Naive B cell (primary cell): ENCODE measurements at regions not wholly inside any gene's neighbourhood (a gene's known extent, or its start where the extent isn't known, plus 50 kb on each side); places are given as distances from the start of the nearest gene placed in this dataset.

ENCODE experiments used
- ATAC-seq, 2 donors: fragments of 150-1000 bp; cut with Tn5 transposase; 2 replicates each; pipeline ENCODE4 v1.10.0; 2021; ENCODE audit warnings: low read depth in 2 of 2, mild to moderate bottlenecking in 2 of 2, moderate library complexity in 2 of 2
- DNase-seq: peaks from one replicate; pipeline ENCODE4 v3.0.0; 2022
- H3K27ac Mint-ChIP-seq, 6 donors: one replicate each; pipeline ENCODE4 v1.8.0; 2020 to 2022; ENCODE audit warnings: mild to moderate bottlenecking in 6 of 6, mixed read lengths in 6 of 6, moderate library complexity in 5 of 6, inconsistent platforms in 2 of 6
- H3K27me3 Mint-ChIP-seq, 3 donors: one replicate each; pipeline ENCODE4 v1.8.0; 2021 to 2022; ENCODE audit warnings: mixed read lengths in 3 of 3, mild to moderate bottlenecking in 1 of 3
- H3K36me3 Mint-ChIP-seq, 2 donors: one replicate each; pipeline ENCODE4 v1.8.0; 2020 to 2022; ENCODE audit warnings: mixed read lengths in 2 of 2, inconsistent platforms in 1 of 2, mild to moderate bottlenecking in 1 of 2
- H3K4me1 Mint-ChIP-seq, 3 donors: one replicate each; pipeline ENCODE4 v1.8.0; 2020 to 2022; ENCODE audit warnings: mixed read lengths in 3 of 3, inconsistent platforms in 1 of 3, mild to moderate bottlenecking in 1 of 3, moderate library complexity in 1 of 3
- H3K4me3 Mint-ChIP-seq, 8 donors: one replicate each; pipeline ENCODE4 v1.8.0; 2020 to 2022; ENCODE audit warnings: mild to moderate bottlenecking in 8 of 8, mixed read lengths in 8 of 8, moderate library complexity in 8 of 8, inconsistent platforms in 2 of 8
- H3K9me3 Mint-ChIP-seq, 7 donors: one replicate each; pipeline ENCODE4 v1.8.0; 2020 to 2022; ENCODE audit warnings: mixed read lengths in 7 of 7, mild to moderate bottlenecking in 5 of 7, inconsistent platforms in 2 of 7, moderate library complexity in 1 of 7

DNA sequence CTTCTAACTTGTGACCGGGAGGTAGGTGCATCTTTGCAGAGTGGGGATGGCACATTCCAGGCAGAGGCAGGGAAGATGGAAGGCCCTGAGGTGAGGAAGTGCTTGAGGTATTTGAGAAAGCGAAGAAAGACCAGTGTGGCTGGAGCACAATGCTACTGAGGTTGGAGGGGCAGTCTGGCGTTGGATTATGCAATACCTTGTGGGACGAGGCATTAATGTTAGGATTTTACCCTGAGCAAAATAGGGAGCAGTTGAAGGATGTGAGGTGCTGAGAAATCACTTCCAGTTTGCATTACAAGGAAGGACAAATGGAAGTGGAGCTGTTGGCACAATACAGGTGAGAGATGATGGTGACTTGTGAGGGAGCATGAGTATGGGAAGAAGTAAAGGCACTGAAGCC, 145.5 kb downstream of the KCNA5 start:
- no peak for ATAC-seq
- Mint-ChIP-seq H3K9me3 (peaks cover 0 to 2% (median 0%) of the 10 kb centered on the region in 7 donors), H3K36me3 (no peaks in the 10 kb centered on the region), H3K4me1 (no peaks in the 10 kb centered on the region), H3K27me3 (peaks cover 31 to 37% (median 33%) of the 10 kb centered on the region in 3 donors), H3K27ac (peak overlapping the region in 1 of 6 donors; percentile 20), H3K4me3 (no peak overlapping the region)
- no peak for DNase-seq

- Mint-ChIP-seq H3K4me3 (no peak overlapping the region), H3K27me3 (peaks cover 27 to 40% (median 40%) of the 10 kb centered on the region in 3 donors), H3K27ac (no peak overlapping the region), H3K36me3 (no peaks in the 10 kb centered on the region), H3K9me3 (peaks cover 0 to 2% (median 0%) of the 10 kb centered on the region in 7 donors), H3K4me1 (no peaks in the 10 kb centered on the region)
- ATAC-seq: no peak
- DNase-seq: no peak
Measured at GRCh38 chr12:5191803-5192538, 148.3 kb downstream of the KCNA5 start.

DNA sequence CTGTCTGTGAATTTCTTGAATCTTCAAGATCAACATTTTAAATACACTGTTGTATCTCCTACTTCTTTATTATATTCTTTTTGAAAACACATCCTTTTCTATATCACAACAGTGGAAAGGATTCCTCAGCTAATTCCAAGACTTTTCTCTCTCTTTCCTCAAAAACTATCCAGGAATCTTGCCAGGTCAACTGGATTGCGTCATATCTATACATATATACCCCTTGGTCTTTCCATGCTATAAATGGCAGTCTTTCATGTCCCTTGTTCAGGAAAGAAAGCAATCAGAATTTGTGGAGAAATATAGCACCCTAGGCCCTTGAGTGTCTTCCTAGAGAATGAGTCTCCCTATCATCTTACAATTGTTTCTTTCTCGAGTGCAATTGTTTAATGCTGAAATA, 149.0 kb downstream of the KCNA5 start:
- no peak for ATAC-seq
- Mint-ChIP-seq H3K9me3 (peaks cover 0 to 2% (median 0%) of the 10 kb centered on the region in 7 donors), H3K27ac (no peak overlapping the region), H3K36me3 (no peaks in the 10 kb centered on the region), H3K4me3 (no peak overlapping the region), H3K27me3 (peaks cover 20 to 37% (median 36%) of the 10 kb centered on the region in 3 donors), H3K4me1 (no peaks in the 10 kb centered on the region)
- no peak for DNase-seq

GRCh38 chr12:5194306-5194705, 150.6 kb downstream of the KCNA5 start:
- DNase-seq: no peak
- Mint-ChIP-seq H3K27ac (no peak overlapping the region), H3K4me3 (no peak overlapping the region), H3K27me3 (peaks cover 26 to 49% (median 46%) of the 10 kb centered on the region in 3 donors), H3K4me1 (no peaks in the 10 kb centered on the region), H3K36me3 (no peaks in the 10 kb centered on the region), H3K9me3 (no peaks in the 10 kb centered on the region)
- no peak for ATAC-seq

- H3K27ac Mint-ChIP-seq: no peak overlapping the region
- H3K4me3 Mint-ChIP-seq: no peak overlapping the region
- no peaks in the 10 kb centered on the region for H3K36me3 Mint-ChIP-seq
- peaks cover 28 to 51% (median 50%) of the 10 kb centered on the region in 3 donors for H3K27me3 Mint-ChIP-seq
- H3K4me1 Mint-ChIP-seq: no peaks in the 10 kb centered on the region
- H3K9me3 Mint-ChIP-seq: no peaks in the 10 kb centered on the region
- no peak for DNase-seq
- no peak for ATAC-seq
Measured at GRCh38 chr12:5195244-5195643, 151.6 kb downstream of the KCNA5 start.

DNA sequence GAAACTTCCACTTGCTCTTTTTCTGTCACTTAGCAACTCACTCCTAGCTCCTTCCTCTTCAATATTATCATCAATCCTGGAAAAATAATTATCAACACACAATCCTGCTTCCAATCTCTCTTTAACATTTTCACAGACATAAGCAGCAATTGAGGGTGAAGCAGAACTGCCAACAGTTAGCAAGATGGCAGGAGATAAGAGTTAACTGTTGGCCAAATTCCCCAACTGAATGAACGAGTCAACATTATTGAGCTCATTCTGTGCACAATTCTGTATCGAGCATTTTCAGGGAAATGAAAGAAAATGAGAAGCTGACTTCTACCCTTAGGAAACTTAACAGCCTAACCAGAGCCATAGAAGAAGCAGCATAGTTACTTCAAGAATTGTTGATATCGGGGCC, 152.0 kb downstream of the KCNA5 start:
- Mint-ChIP-seq H3K4me1 (no peaks in the 10 kb centered on the region), H3K27ac (no peak overlapping the region), H3K4me3 (no peak overlapping the region), H3K9me3 (no peaks in the 10 kb centered on the region), H3K27me3 (peaks cover 28 to 56% (median 52%) of the 10 kb centered on the region in 3 donors), H3K36me3 (no peaks in the 10 kb centered on the region)
- no peak for ATAC-seq
- DNase-seq: no peak

DNA sequence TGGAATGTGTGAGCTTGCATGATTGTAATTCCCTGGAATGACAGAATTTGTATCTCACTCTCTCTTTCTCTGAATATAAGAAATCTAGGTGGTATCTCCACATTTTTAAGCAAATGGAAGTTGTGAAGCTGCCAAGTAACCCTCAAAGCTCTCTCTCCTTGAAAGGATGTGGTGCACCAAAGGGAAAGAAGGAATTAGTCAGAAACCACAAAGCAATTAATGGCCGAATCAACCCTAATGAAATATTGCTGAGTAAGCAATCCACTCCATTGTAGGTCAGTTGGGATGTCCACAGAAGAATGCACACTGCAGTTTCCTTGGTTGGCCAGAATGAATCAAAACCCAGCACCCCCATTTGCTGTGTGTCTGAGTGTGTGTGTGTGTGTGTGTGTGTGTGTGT, 153.5 kb downstream of the KCNA5 start:
- peaks cover 28 to 58% (median 55%) of the 10 kb centered on the region in 3 donors for H3K27me3 Mint-ChIP-seq
- DNase-seq (no peak), ATAC-seq (no peak)
- no peak overlapping the region for H3K4me3 Mint-ChIP-seq
- no peaks in the 10 kb centered on the region for H3K9me3 Mint-ChIP-seq
- no peaks in the 10 kb centered on the region for H3K4me1 Mint-ChIP-seq
- H3K36me3 Mint-ChIP-seq: no peaks in the 10 kb centered on the region
- no peak overlapping the region for H3K27ac Mint-ChIP-seq

DNA sequence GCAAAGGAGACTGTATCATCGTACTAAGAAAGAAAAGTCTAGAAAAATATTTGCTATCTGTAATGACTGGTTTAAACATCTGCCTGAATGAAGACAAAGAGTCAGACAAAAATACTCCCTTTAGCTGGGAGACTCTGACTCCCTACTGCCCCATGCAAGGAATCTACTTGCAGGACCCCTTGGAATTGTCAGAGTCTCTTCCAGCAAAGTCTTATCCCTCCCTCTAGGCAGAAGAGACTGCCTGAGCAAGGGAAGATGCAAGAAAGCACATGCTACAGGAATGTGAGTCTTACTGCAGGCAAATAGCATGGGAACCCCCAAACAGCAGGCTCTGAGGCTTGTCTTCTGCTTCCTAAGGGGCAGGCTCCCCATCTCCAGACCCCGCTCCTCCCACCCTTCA, 154.0 kb downstream of the KCNA5 start:
- H3K36me3 Mint-ChIP-seq: no peaks in the 10 kb centered on the region
- no peaks in the 10 kb centered on the region for H3K4me1 Mint-ChIP-seq
- DNase-seq: no peak
- H3K9me3 Mint-ChIP-seq: no peaks in the 10 kb centered on the region
- peaks cover 28 to 58% (median 52%) of the 10 kb centered on the region in 3 donors for H3K27me3 Mint-ChIP-seq
- no peak overlapping the region for H3K4me3 Mint-ChIP-seq
- ATAC-seq: no peak
- no peak overlapping the region for H3K27ac Mint-ChIP-seq

- no peaks in the 10 kb centered on the region for H3K36me3 Mint-ChIP-seq
- H3K4me1 Mint-ChIP-seq: no peaks in the 10 kb centered on the region
- H3K9me3 Mint-ChIP-seq: peaks cover 0 to 10% (median 0%) of the 10 kb centered on the region in 7 donors
- H3K27ac Mint-ChIP-seq: no peak overlapping the region
- peaks cover 27 to 36% (median 32%) of the 10 kb centered on the region in 3 donors for H3K27me3 Mint-ChIP-seq
- DNase-seq: no peak
- H3K4me3 Mint-ChIP-seq: no peak overlapping the region
- ATAC-seq: no peak
Measured at GRCh38 chr12:5200278-5201087, 156.8 kb downstream of the KCNA5 start.

DNA sequence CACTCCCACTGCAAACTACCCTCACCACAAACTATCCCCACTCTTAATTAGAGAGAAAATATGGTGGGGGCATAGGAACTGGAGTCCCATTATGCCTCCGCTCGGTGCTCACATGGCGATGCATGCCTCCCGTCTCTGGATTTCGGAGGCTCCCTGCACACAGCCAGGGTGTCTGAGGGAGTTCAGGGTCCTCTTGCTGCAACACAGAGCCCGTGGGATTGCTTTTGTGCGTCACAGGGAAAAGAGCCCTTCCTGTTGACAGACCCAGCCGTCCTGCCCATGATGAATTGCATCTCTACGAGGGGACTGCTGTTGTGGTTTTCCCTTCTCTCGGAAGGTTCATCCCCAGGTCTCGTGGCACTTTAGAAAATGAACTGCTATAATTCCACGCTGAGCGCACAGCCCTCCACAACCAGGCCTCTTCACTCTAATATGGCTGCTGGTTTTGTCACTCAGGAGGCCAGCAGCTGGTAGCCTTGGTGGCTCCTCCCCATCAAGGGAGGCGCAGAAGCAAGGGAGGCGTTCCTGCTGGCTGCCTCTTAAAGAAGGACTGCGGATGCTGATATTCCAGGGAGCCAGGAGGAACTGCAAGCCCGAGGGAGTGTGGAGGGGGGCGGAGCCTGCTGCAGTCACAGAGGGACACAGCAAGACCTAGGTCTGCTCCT, 158.0 kb downstream of the KCNA5 start:
- Mint-ChIP-seq H3K27me3 (peaks cover 26 to 31% (median 28%) of the 10 kb centered on the region in 3 donors), H3K36me3 (no peaks in the 10 kb centered on the region), H3K4me3 (no peak overlapping the region), H3K27ac (no peak overlapping the region), H3K9me3 (peaks cover 0 to 10% (median 0%) of the 10 kb centered on the region in 7 donors), H3K4me1 (no peaks in the 10 kb centered on the region)
- ATAC-seq: no peak
- DNase-seq: no peak

- peaks cover 26 to 27% (median 27%) of the 10 kb centered on the region in 3 donors for H3K27me3 Mint-ChIP-seq
- no peak for ATAC-seq
- H3K36me3 Mint-ChIP-seq: no peaks in the 10 kb centered on the region
Measured at GRCh38 chr12:5203274-5203673, 159.6 kb downstream of the KCNA5 start.

DNA sequence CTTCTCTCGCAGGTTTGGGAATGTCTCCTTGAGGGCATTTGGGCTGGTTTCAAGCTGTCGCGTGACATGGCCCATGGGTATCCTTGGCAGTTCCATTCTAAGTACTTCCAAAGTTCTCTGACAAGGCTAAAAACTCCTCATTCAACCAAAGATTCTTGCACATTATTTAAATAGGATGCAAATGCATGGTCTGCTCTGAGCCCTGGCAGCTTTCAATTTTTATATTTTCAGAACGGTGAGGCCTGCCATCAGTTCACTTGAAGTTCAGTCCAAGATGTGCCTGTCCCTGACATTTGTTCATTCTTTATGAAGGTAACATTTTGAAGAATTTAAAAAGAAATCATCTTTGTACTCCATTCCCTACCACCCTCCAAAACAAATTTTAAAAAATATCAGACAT, 160.0 kb downstream of the KCNA5 start:
- no peaks in the 10 kb centered on the region for H3K4me1 Mint-ChIP-seq
- H3K27ac Mint-ChIP-seq: no peak overlapping the region
- H3K4me3 Mint-ChIP-seq: no peak overlapping the region
- DNase-seq (no peak), ATAC-seq (no peak)
- H3K36me3 Mint-ChIP-seq: no peaks in the 10 kb centered on the region
- peaks cover 21 to 25% (median 22%) of the 10 kb centered on the region in 3 donors for H3K27me3 Mint-ChIP-seq
- peaks cover 0 to 10% (median 0%) of the 10 kb centered on the region in 7 donors for H3K9me3 Mint-ChIP-seq

More at GRCh38 chr12:5203274-5203673, 159.6 kb downstream of the KCNA5 start:
- H3K4me3 Mint-ChIP-seq: no peak overlapping the region
- peaks cover 0 to 10% (median 0%) of the 10 kb centered on the region in 7 donors for H3K9me3 Mint-ChIP-seq
- no peak for DNase-seq
- no peaks in the 10 kb centered on the region for H3K4me1 Mint-ChIP-seq
- H3K27ac Mint-ChIP-seq: no peak overlapping the region

- ATAC-seq: no peak
- Mint-ChIP-seq H3K36me3 (no peaks in the 10 kb centered on the region), H3K27ac (no peak overlapping the region), H3K4me1 (no peaks in the 10 kb centered on the region), H3K4me3 (peak overlapping the region in 2 of 8 donors; percentile 21 to 68), H3K27me3 (peaks cover 16 to 25% (median 17%) of the 10 kb centered on the region in 3 donors), H3K9me3 (peaks cover 0 to 10% (median 0%) of the 10 kb centered on the region in 7 donors)
- DNase-seq: no peak
Measured at GRCh38 chr12:5204271-5204670, 160.6 kb downstream of the KCNA5 start.
